Activated T-cell treated with anti-CD3 and anti-CD28 coated beads, Interleukin-2, amount 50 U/mL, for 4 hours (primary cell): ENCODE measurements at regions not wholly inside any gene's neighbourhood (a gene's known extent, or its start where the extent isn't known, plus 50 kb on each side); places are given as distances from the start of the nearest gene placed in this dataset.

Experiments
- ATAC-seq, 2 donors: fragments of 200-7000 bp; cut with Tn5 transposase; one replicate each; pipeline ENCODE4 v1.10.0; 2021
- DNase-seq: peaks from one replicate; pipeline ENCODE4 v3.0.0-alpha.2; 2020
- H3K27me3 Mint-ChIP-seq: one replicate; pipeline ENCODE4 v1.8.0; 2021; ENCODE audit warnings: low read depth, mixed read lengths
- H3K36me3 Mint-ChIP-seq: one replicate; pipeline ENCODE4 v1.8.0; 2022; ENCODE audit warnings: mixed read lengths; ENCODE audit not compliant: insufficient read depth
- H3K4me1 Mint-ChIP-seq: one replicate; pipeline ENCODE4 v1.8.0; 2021; ENCODE audit warnings: low read depth, mixed read lengths
- H3K4me3 Mint-ChIP-seq: one replicate; pipeline ENCODE4 v1.8.0; 2021; ENCODE audit warnings: mild to moderate bottlenecking, moderate library complexity, mixed read lengths
- H3K9me3 Mint-ChIP-seq: one replicate; pipeline ENCODE4 v1.8.0; 2021; ENCODE audit warnings: mixed read lengths

- H3K9me3 Mint-ChIP-seq = no peaks in the 10 kb centered on the region
- ATAC-seq (no peak), DNase-seq (no peak)
- no peaks in the 10 kb centered on the region for H3K4me1 Mint-ChIP-seq
- H3K36me3 Mint-ChIP-seq = no peaks in the 10 kb centered on the region
- H3K4me3 Mint-ChIP-seq = no peak overlapping the region
- H3K27me3 Mint-ChIP-seq = no peaks in the 10 kb centered on the region
These were observed 435.6 kb downstream of the CCSER2 start for GRCh38 chr10:84763965-84764364.

DNA sequence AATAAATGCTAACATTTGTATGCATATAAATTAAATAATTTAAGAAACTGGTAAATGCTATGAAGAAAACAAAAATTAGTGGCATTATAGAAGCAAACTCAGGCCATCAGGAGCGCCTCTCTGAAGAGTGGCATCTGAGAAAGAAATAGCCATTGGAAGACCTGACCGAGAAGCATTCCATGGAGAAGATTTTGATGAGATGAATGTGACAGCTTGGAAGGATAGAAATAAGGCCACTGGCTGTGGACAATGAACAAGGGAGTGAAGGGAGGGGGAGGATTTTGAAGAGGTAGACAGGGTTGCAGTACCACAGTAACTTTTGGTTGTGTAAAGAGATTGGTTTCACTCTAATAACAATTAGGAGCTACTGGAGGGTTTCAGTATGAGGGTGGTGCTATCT is 436.7 kb downstream of the CCSER2 start:
- Mint-ChIP-seq H3K4me3 (no peak overlapping the region), H3K27me3 (no peaks in the 10 kb centered on the region), H3K9me3 (no peaks in the 10 kb centered on the region), H3K36me3 (no peaks in the 10 kb centered on the region), H3K4me1 (no peaks in the 10 kb centered on the region)
- ATAC-seq = no peak
- DNase-seq = no peak

DNA sequence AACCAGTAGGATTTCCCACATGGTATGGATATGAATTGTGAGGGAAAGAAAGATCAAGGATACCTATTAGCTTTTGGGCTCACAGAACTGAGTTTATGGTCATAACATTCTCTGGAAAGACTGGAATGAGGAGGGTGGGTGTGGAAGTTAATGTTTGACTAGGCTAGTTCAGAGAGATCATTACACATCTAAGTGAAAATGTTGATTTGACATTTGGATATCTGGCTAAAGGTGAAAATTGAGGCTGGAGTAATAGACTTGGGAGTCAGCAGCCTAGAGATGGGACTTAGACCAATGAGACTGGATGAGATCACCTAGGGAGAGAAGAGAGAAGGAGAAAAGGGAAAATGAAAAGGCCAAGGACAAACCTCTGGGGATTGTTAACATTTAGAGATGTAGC is 437.3 kb downstream of the CCSER2 start:
- Mint-ChIP-seq H3K9me3 (no peaks in the 10 kb centered on the region), H3K4me3 (no peak overlapping the region), H3K36me3 (no peaks in the 10 kb centered on the region), H3K4me1 (no peaks in the 10 kb centered on the region), H3K27me3 (no peaks in the 10 kb centered on the region)
- ATAC-seq (no peak), DNase-seq (no peak)

DNA sequence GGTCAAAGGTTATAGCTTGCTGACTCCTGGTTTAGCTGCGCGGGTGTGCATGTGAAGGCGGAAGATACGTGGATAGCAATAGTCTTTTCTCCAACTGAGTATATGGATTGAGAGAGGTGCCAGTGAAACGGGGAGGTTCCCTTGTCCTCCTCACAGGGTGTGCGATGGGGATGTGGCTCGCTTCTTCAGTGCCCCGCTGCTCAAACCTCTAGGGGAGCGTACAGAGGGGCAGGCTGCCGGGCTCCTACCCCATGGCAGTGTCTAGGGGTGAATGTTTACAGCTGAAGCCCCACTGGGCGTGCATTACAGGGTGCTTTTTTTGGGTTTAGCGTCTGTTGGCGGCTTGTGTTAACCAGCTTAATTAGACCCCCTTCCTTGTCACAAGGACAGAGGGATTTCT is 438.5 kb downstream of the CCSER2 start:
- H3K4me3 Mint-ChIP-seq = no peak overlapping the region
- H3K9me3 Mint-ChIP-seq = peaks cover 4% of the 10 kb centered on the region
- no peaks in the 10 kb centered on the region for H3K4me1 Mint-ChIP-seq
- H3K27me3 Mint-ChIP-seq = no peaks in the 10 kb centered on the region
- ATAC-seq = no peak
- no peak for DNase-seq
- no peaks in the 10 kb centered on the region for H3K36me3 Mint-ChIP-seq

DNA sequence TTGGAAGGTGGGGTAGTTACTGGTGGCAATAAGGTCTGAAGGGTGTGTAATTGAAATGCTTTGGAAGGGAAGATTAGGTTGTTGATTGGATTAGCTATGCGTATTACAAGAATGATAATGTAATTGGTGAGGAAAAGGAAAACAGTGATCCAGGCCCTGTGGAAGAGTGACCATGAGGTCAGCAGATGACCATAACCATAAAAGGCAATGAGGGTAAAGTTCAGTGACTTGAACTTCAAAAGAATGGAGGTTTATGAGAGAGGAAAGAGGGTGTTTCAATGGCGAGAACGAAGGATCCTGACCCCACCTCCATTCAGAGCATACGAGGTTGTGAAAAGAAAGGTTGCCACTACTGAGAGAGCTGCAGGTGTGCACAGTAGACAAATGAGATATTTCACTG is 439.7 kb downstream of the CCSER2 start:
- ATAC-seq = no peak
- no peak for DNase-seq
- no peaks in the 10 kb centered on the region for H3K27me3 Mint-ChIP-seq
- H3K36me3 Mint-ChIP-seq = no peaks in the 10 kb centered on the region
- peaks cover 4% of the 10 kb centered on the region for H3K9me3 Mint-ChIP-seq
- no peaks in the 10 kb centered on the region for H3K4me1 Mint-ChIP-seq
- no peak overlapping the region for H3K4me3 Mint-ChIP-seq

DNA sequence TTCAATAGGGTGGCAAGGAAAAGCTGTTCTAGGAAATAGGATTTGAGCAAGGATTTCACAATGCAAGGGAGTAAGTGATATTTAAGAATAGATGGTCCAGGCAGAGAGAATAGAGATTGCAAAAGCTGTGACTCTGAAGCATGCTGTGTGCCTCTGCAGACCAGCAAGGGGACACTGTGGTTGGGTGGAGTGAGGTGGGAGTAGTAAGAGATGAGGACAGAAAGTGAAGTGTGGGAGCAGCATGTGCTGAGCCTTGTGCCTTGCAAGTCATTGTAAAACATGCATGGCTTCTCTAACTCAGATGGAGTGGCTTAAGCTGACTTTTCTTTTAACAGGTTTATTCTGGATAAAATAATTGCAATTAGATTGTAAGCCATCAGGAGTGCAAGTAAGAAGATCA is 442.4 kb downstream of the CCSER2 start:
- Mint-ChIP-seq H3K9me3 (peaks cover 4% of the 10 kb centered on the region), H3K4me3 (no peak overlapping the region), H3K27me3 (no peaks in the 10 kb centered on the region), H3K4me1 (no peaks in the 10 kb centered on the region), H3K36me3 (no peaks in the 10 kb centered on the region)
- ATAC-seq (no peak), DNase-seq (no peak)

- no peaks in the 10 kb centered on the region for H3K27me3 Mint-ChIP-seq
- peak in 1 of 2 donors; percentile 18 for ATAC-seq
- no peaks in the 10 kb centered on the region for H3K36me3 Mint-ChIP-seq
- no peak overlapping the region for H3K4me3 Mint-ChIP-seq
- no peak for DNase-seq
- H3K9me3 Mint-ChIP-seq = no peaks in the 10 kb centered on the region
- H3K4me1 Mint-ChIP-seq = no peaks in the 10 kb centered on the region
These were observed 455.0 kb downstream of the CCSER2 start for GRCh38 chr10:84783386-84783785.

DNA sequence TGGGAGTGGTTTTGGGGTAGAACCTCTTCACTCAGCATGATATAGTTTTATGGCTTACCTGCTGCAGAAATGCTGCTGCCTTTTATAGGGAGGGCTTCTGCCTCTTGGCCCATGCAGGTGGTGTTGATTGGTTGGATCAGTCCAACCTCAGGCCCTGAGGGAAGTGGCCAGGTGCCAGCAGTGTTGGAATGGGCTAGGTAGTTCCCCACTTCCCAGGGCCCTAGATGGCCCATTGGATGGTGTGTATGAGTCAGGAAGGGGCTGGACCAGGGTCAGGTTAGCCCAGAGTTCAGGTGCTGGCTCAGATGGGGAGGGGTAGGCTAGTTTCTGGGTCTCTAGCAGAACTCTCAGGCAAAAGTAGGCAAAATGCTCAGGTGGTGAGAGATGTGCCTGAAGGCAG is 455.5 kb downstream of the CCSER2 start:
- Mint-ChIP-seq H3K36me3 (no peaks in the 10 kb centered on the region), H3K4me1 (no peaks in the 10 kb centered on the region), H3K27me3 (no peaks in the 10 kb centered on the region), H3K4me3 (no peak overlapping the region), H3K9me3 (no peaks in the 10 kb centered on the region)
- ATAC-seq (no peak), DNase-seq (no peak)

DNA sequence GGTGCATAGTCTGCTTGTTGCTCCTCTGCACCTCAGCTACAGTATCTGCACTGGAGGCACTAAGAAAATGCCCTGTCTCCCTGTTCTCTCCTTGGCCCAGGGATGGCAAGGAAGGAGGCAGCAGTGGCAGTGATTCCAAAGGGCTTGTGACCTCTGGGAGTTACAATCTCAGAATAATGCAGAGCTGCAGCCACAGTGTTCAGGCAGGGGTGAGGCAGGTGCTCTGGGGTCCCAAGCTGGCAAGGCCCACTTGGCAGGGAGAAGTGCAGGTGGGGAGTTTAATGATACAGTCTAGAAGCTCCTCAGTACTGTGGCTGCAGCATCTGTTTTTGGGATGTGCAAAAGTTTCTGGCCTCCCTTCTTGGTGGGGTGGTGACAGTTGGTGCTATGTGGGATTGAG is 456.4 kb downstream of the CCSER2 start:
- no peaks in the 10 kb centered on the region for H3K4me1 Mint-ChIP-seq
- no peak for ATAC-seq
- H3K9me3 Mint-ChIP-seq = no peaks in the 10 kb centered on the region
- no peaks in the 10 kb centered on the region for H3K27me3 Mint-ChIP-seq
- H3K4me3 Mint-ChIP-seq = no peak overlapping the region
- DNase-seq = no peak
- H3K36me3 Mint-ChIP-seq = no peaks in the 10 kb centered on the region

GRCh38 chr10:84789026-84789425 is 460.6 kb downstream of the CCSER2 start:
- Mint-ChIP-seq H3K36me3 (no peaks in the 10 kb centered on the region), H3K4me3 (no peak overlapping the region), H3K9me3 (no peaks in the 10 kb centered on the region), H3K27me3 (no peaks in the 10 kb centered on the region), H3K4me1 (no peaks in the 10 kb centered on the region)
- DNase-seq (no peak), ATAC-seq (no peak)

DNA sequence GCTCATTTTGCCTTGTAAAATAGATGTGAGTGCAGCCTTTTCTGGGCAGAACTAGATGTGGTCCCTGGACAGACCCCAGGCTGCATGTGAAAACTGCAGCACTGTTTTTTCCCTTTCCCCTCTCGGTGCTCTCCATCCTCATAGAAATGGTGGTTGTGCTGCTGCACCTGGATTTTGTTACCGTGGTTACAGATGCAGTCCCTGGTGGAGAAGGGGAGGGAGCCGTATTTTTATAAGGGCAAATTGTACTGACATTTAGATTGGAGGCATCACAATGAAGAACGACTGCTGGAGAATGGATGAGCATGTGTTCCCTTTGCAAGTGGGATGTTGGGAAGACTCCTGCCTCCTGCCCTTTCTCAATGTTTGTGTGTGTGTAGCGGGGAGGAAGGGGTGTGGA is 469.9 kb downstream of the CCSER2 start:
- ATAC-seq (no peak), DNase-seq (no peak)
- Mint-ChIP-seq H3K4me1 (no peaks in the 10 kb centered on the region), H3K27me3 (peaks cover 2% of the 10 kb centered on the region), H3K9me3 (no peaks in the 10 kb centered on the region), H3K36me3 (no peaks in the 10 kb centered on the region), H3K4me3 (no peak overlapping the region)

- DNase-seq (no peak), ATAC-seq (no peak)
- H3K9me3 Mint-ChIP-seq = peaks cover 4% of the 10 kb centered on the region
- H3K4me1 Mint-ChIP-seq = no peaks in the 10 kb centered on the region
- H3K4me3 Mint-ChIP-seq = no peak overlapping the region
- peaks cover 5% of the 10 kb centered on the region for H3K27me3 Mint-ChIP-seq
- H3K36me3 Mint-ChIP-seq = no peaks in the 10 kb centered on the region
These were observed 472.8 kb downstream of the CCSER2 start for GRCh38 chr10:84801156-84801555.

- peaks cover 5% of the 10 kb centered on the region for H3K27me3 Mint-ChIP-seq
- no peak for ATAC-seq
These were observed 473.5 kb downstream of the CCSER2 start for GRCh38 chr10:84801916-84802315.

GRCh38 chr10:84805149-84805548 is 476.8 kb downstream of the CCSER2 start:
- DNase-seq (no peak), ATAC-seq (no peak)
- Mint-ChIP-seq H3K4me1 (no peaks in the 10 kb centered on the region), H3K9me3 (peaks cover 4% of the 10 kb centered on the region), H3K36me3 (no peaks in the 10 kb centered on the region), H3K27me3 (peaks cover 3% of the 10 kb centered on the region), H3K4me3 (no peak overlapping the region)

More at GRCh38 chr10:84801916-84802315, 473.5 kb downstream of the CCSER2 start:
- no peak overlapping the region for H3K4me3 Mint-ChIP-seq
- H3K36me3 Mint-ChIP-seq = no peaks in the 10 kb centered on the region
- peaks cover 4% of the 10 kb centered on the region for H3K9me3 Mint-ChIP-seq
- no peak for DNase-seq
- no peaks in the 10 kb centered on the region for H3K4me1 Mint-ChIP-seq

- Mint-ChIP-seq H3K4me1 (no peaks in the 10 kb centered on the region), H3K9me3 (no peaks in the 10 kb centered on the region), H3K36me3 (no peaks in the 10 kb centered on the region), H3K27me3 (no peaks in the 10 kb centered on the region), H3K4me3 (no peak overlapping the region)
- DNase-seq = no peak
- ATAC-seq = no peak
These were observed 482.7 kb downstream of the CCSER2 start for GRCh38 chr10:84811113-84811512.

GRCh38 chr10:84818961-84819360 is 490.6 kb downstream of the CCSER2 start:
- H3K27me3 Mint-ChIP-seq = peaks cover 8% of the 10 kb centered on the region
- no peak for DNase-seq
- H3K36me3 Mint-ChIP-seq = no peaks in the 10 kb centered on the region
- no peaks in the 10 kb centered on the region for H3K4me1 Mint-ChIP-seq
- no peaks in the 10 kb centered on the region for H3K9me3 Mint-ChIP-seq
- H3K4me3 Mint-ChIP-seq = no peak overlapping the region
- no peak for ATAC-seq
